HG02759 (cell line): ENCODE measurements at regions not wholly inside any gene's neighbourhood (a gene's known extent, or its start where the extent isn't known, plus 50 kb on each side); places are given as distances from the start of the nearest gene placed in this dataset.
"Not testable (repeated sequence)": the region's sequence is repeated elsewhere in the genome, so short reads cannot be mapped to it uniquely, and the experiment has no call there.

Experiments used
- ATAC-seq: cut with Tn5 transposase; IDR thresholded peaks from one replicate; pipeline ENCODE4 v1.9.1; 2021; ENCODE audit warnings: mild to moderate bottlenecking, moderate library complexity; ENCODE audit not compliant: unreplicated experiment

GRCh38 chr1:102365071-102365470, 368.3 kb upstream of the OLFM3 start:
- ATAC-seq: no peak

- ATAC-seq: no peak
Measured at GRCh38 chr1:102336602-102337001, 339.9 kb upstream of the OLFM3 start.

- ATAC-seq: no peak
Measured at GRCh38 chr1:102318104-102318806, 321.5 kb upstream of the OLFM3 start.

- ATAC-seq: no peak
Measured at GRCh38 chr1:102315096-102315495, 318.4 kb upstream of the OLFM3 start.

- no peak for ATAC-seq
Measured at GRCh38 chr1:102296116-102296515, 299.4 kb upstream of the OLFM3 start.

GRCh38 chr1:102282955-102283354, 286.2 kb upstream of the OLFM3 start:
- no peak for ATAC-seq

- ATAC-seq: no peak
Measured at GRCh38 chr1:102262994-102263393, 266.3 kb upstream of the OLFM3 start.

GRCh38 chr1:102252731-102253505, 256.2 kb upstream of the OLFM3 start:
- ATAC-seq: no peak

- peak; percentile 58 for ATAC-seq
Measured at GRCh38 chr1:102241431-102242338, 245.0 kb upstream of the OLFM3 start.

GRCh38 chr1:102239247-102239646, 242.5 kb upstream of the OLFM3 start:
- ATAC-seq: no peak

GRCh38 chr1:102234753-102235359, 238.1 kb upstream of the OLFM3 start:
- no peak for ATAC-seq

GRCh38 chr1:102219463-102219862, 222.7 kb upstream of the OLFM3 start:
- ATAC-seq: peak; percentile 52

GRCh38 chr1:102210891-102211290, 214.2 kb upstream of the OLFM3 start:
- ATAC-seq: not testable (repeated sequence)

- no peak for ATAC-seq
Measured at GRCh38 chr1:102191723-102192122, 195.0 kb upstream of the OLFM3 start.

- ATAC-seq: no peak
Measured at GRCh38 chr1:102190429-102190828, 193.7 kb upstream of the OLFM3 start.

GRCh38 chr1:102186536-102186935, 189.8 kb upstream of the OLFM3 start:
- ATAC-seq: no peak

- no peak for ATAC-seq
Measured at GRCh38 chr1:102185260-102185659, 188.5 kb upstream of the OLFM3 start.

- no peak for ATAC-seq
Measured at GRCh38 chr1:102184477-102184876, 187.8 kb upstream of the OLFM3 start.

- no peak for ATAC-seq
Measured at GRCh38 chr1:102183711-102184110, 187.0 kb upstream of the OLFM3 start.

- no peak for ATAC-seq
Measured at GRCh38 chr1:102182603-102183260, 186.0 kb upstream of the OLFM3 start.
